Trophoblast cell (in vitro differentiated cells and primary cell): ENCODE measurements at regions not wholly inside any gene's neighbourhood (a gene's known extent, or its start where the extent isn't known, plus 50 kb on each side); places are given as distances from the start of the nearest gene placed in this dataset.

Experiments used
- DNase-seq, 2 donors: peaks; one replicate each; pipeline ENCODE4 v3.0.0-alpha.2; 2016
- H2AFZ ChIP-seq: 2 replicates; pipeline ENCODE4 v1.6.1; 2013; ENCODE audit warnings: low read length, moderate library complexity, mild to moderate bottlenecking; ENCODE audit not compliant: insufficient read depth, poor library complexity
- H2AK5ac ChIP-seq: 2 replicates; pipeline ENCODE4 v1.6.1; 2013; ENCODE audit warnings: mild to moderate bottlenecking, low read length
- H2BK120ac ChIP-seq: 2 replicates; pipeline ENCODE4 v1.6.1; 2013; ENCODE audit warnings: low read length, mild to moderate bottlenecking, moderate library complexity; ENCODE audit not compliant: insufficient read depth, poor library complexity
- H2BK12ac ChIP-seq: 2 replicates; pipeline ENCODE4 v1.6.1; 2013; ENCODE audit warnings: mild to moderate bottlenecking, low read length, moderate library complexity
- H2BK5ac ChIP-seq: 2 replicates; pipeline ENCODE4 v1.6.1; 2013; ENCODE audit warnings: low read length, low read depth, moderate library complexity, mild to moderate bottlenecking; ENCODE audit not compliant: poor library complexity
- H3K14ac ChIP-seq: 2 replicates; pipeline ENCODE4 v1.6.1; 2013; ENCODE audit warnings: mild to moderate bottlenecking, low read length
- H3K18ac ChIP-seq: 2 replicates; pipeline ENCODE4 v1.6.1; 2013; ENCODE audit warnings: mild to moderate bottlenecking, low read length
- H3K23ac ChIP-seq: 2 replicates; pipeline ENCODE4 v1.6.1; 2013; ENCODE audit warnings: low read length
- H3K27ac ChIP-seq: 2 replicates; pipeline ENCODE4 v1.5.1; 2013; ENCODE audit warnings: low read depth, mild to moderate bottlenecking, inconsistent platforms, low read length, moderate library complexity
- H3K27me3 ChIP-seq: 2 replicates; pipeline ENCODE4 v1.6.1; 2013; ENCODE audit warnings: inconsistent platforms, mild to moderate bottlenecking, low read length, moderate library complexity; ENCODE audit not compliant: insufficient read depth
- H3K36me3 ChIP-seq, 2 experiments: 1 replicate in 1 of 2; 2 replicates in 1 of 2; pipeline ENCODE4 v1.6.1; 2013; ENCODE audit warnings: low read length in 2 of 2, mild to moderate bottlenecking in 2 of 2, moderate library complexity in 1 of 2; ENCODE audit not compliant: insufficient read depth in 2 of 2, control insufficient read depth in 1 of 2
- H3K4ac ChIP-seq: 2 replicates; pipeline ENCODE4 v1.6.1; 2013; ENCODE audit warnings: low read depth, mild to moderate bottlenecking, low read length, moderate library complexity
- H3K4me1 ChIP-seq, 2 experiments: 1 replicate in 1 of 2; 2 replicates in 1 of 2; pipeline ENCODE4 v1.6.1; 2013; ENCODE audit warnings: low read length in 2 of 2, mild to moderate bottlenecking in 2 of 2, moderate library complexity in 1 of 2; ENCODE audit not compliant: insufficient read depth in 2 of 2, control insufficient read depth in 1 of 2
- H3K4me2 ChIP-seq: 2 replicates; pipeline ENCODE4 v1.6.1; 2013; ENCODE audit warnings: inconsistent platforms, mild to moderate bottlenecking, low read length, moderate library complexity
- H3K4me3 ChIP-seq: 2 replicates; pipeline ENCODE4 v1.5.1; 2013; ENCODE audit warnings: mild to moderate bottlenecking, low read depth, low read length, inconsistent platforms
- H3K79me1 ChIP-seq: one replicate; pipeline ENCODE4 v1.6.1; 2013; ENCODE audit warnings: low read length
- H3K79me2 ChIP-seq: 2 replicates; pipeline ENCODE4 v1.6.1; 2013; ENCODE audit warnings: low read length, mild to moderate bottlenecking; ENCODE audit not compliant: control insufficient read depth, insufficient read depth, poor library complexity
- H3K9ac ChIP-seq: 2 replicates; pipeline ENCODE4 v1.6.1; 2013; ENCODE audit warnings: mild to moderate bottlenecking, low read length
- H3K9me3 ChIP-seq: 2 replicates; pipeline ENCODE4 v1.6.1; 2013; ENCODE audit warnings: low read depth, mild to moderate bottlenecking, control low read depth, inconsistent platforms, low read length; ENCODE audit not compliant: insufficient read depth
- H4K12ac ChIP-seq: 2 replicates; pipeline ENCODE4 v1.6.1; 2013; ENCODE audit warnings: low read depth, mild to moderate bottlenecking, low read length, moderate library complexity
- H4K8ac ChIP-seq: 2 replicates; pipeline ENCODE4 v1.6.1; 2013; ENCODE audit warnings: low read depth, mild to moderate bottlenecking, low read length, moderate library complexity
- H4K91ac ChIP-seq: one replicate; pipeline ENCODE4 v1.6.1; 2013; ENCODE audit warnings: low read depth, mild to moderate bottlenecking, low read length, moderate library complexity
- WGBS: extraction: QIAGEN DNeasy Blood & Tissue Kit; methylation state at CpG from one replicate; pipeline ENCODE4 v1.1.7; 2013; ENCODE audit warnings: missing lambda C conversion rate; ENCODE audit not compliant: insufficient read length, insufficient coverage; ENCODE audit errors: extremely low coverage; 5-methylcytosine and 5-hydroxymethylcytosine counted together

- no peak overlapping the region for H2AK5ac ChIP-seq
- WGBS, result no CpG with 5 or more reads among the region's 2 CpGs
- H3K27me3 ChIP-seq, result no peaks in the 10 kb centered on the region
Measured at GRCh38 chr11:15519911-15520310, 405.2 kb downstream of the INSC start.

GRCh38 chr11:15523543-15523942, 408.8 kb downstream of the INSC start:
- Histone ChIP-seq H3K4me2 (no peak overlapping the region), H2AFZ (no peak overlapping the region), H2BK120ac (no peak overlapping the region), H3K9me3 (peaks cover 9% of the 10 kb centered on the region), H2AK5ac (no peak overlapping the region), H4K12ac (no peak overlapping the region), H3K4me1 (no peaks in the 10 kb centered on the region), H3K14ac (no peak overlapping the region), H3K4ac (no peak overlapping the region), H3K27ac (no peak overlapping the region), H3K4me3 (no peak overlapping the region), H3K27me3 (no peaks in the 10 kb centered on the region), H3K79me2 (no peaks in the 10 kb centered on the region), H3K9ac (no peak overlapping the region), H3K23ac (no peak overlapping the region), H3K79me1 (no peaks in the 10 kb centered on the region), H3K36me3 (peaks cover 0 to 2% of the 10 kb centered on the region in 2 experiments), H2BK5ac (no peak overlapping the region), H3K18ac (no peak overlapping the region), H4K91ac (no peak overlapping the region), H4K8ac (no peak overlapping the region), H2BK12ac (no peak overlapping the region)
- no CpG with 5 or more reads among the region's 2 CpGs for WGBS
- DNase-seq, result no peak

More at GRCh38 chr11:15519911-15520310, 405.2 kb downstream of the INSC start:
- DNase-seq, result no peak
- Histone ChIP-seq H3K4me3 (no peak overlapping the region), H2BK120ac (no peak overlapping the region), H3K9me3 (no peaks in the 10 kb centered on the region), H3K36me3 (no peaks in the 10 kb centered on the region), H3K18ac (no peak overlapping the region), H3K4ac (no peak overlapping the region), H3K79me2 (no peaks in the 10 kb centered on the region), H4K91ac (no peak overlapping the region), H2BK5ac (no peak overlapping the region), H4K8ac (no peak overlapping the region), H3K79me1 (no peaks in the 10 kb centered on the region), H3K4me1 (no peaks in the 10 kb centered on the region), H2AFZ (no peak overlapping the region), H3K4me2 (no peak overlapping the region), H3K27ac (no peak overlapping the region), H3K9ac (no peak overlapping the region), H4K12ac (no peak overlapping the region), H2BK12ac (no peak overlapping the region), H3K23ac (no peak overlapping the region), H3K14ac (no peak overlapping the region)

- Histone ChIP-seq H2BK5ac (no peak overlapping the region), H2AFZ (no peak overlapping the region)
- no CpG with 5 or more reads among the region's 1 CpG for WGBS
Measured at GRCh38 chr11:15525582-15525981, 410.9 kb downstream of the INSC start.

GRCh38 chr11:15526032-15526431, 411.3 kb downstream of the INSC start:
- H2BK12ac ChIP-seq, result no peak overlapping the region

More at GRCh38 chr11:15525582-15525981, 410.9 kb downstream of the INSC start:
- Histone ChIP-seq H4K91ac (no peak overlapping the region), H3K4me2 (no peak overlapping the region), H2AK5ac (no peak overlapping the region), H3K36me3 (peaks cover 0 to 2% of the 10 kb centered on the region in 2 experiments), H3K18ac (no peak overlapping the region), H3K14ac (no peak overlapping the region), H3K4ac (no peak overlapping the region), H2BK120ac (no peak overlapping the region), H3K4me3 (no peak overlapping the region), H3K79me1 (no peaks in the 10 kb centered on the region), H2BK12ac (no peak overlapping the region), H3K9ac (no peak overlapping the region), H3K27ac (no peak overlapping the region), H3K27me3 (no peaks in the 10 kb centered on the region), H3K4me1 (no peaks in the 10 kb centered on the region), H3K9me3 (peaks cover 9% of the 10 kb centered on the region), H4K12ac (no peak overlapping the region), H3K79me2 (no peaks in the 10 kb centered on the region), H3K23ac (no peak overlapping the region), H4K8ac (no peak overlapping the region)
- DNase-seq, result no peak

More at GRCh38 chr11:15526032-15526431, 411.3 kb downstream of the INSC start:
- no peak overlapping the region for H2AFZ ChIP-seq
- no peak overlapping the region for H3K4me3 ChIP-seq
- no peak overlapping the region for H3K4me2 ChIP-seq
- H3K9ac ChIP-seq, result no peak overlapping the region
- H4K8ac ChIP-seq, result no peak overlapping the region
- H3K23ac ChIP-seq, result no peak overlapping the region
- H3K4me1 ChIP-seq, result no peaks in the 10 kb centered on the region
- H2BK5ac ChIP-seq, result no peak overlapping the region
- no CpG with 5 or more reads among the region's 2 CpGs for WGBS
- no peak overlapping the region for H4K12ac ChIP-seq
- H3K79me2 ChIP-seq, result no peaks in the 10 kb centered on the region
- no peaks in the 10 kb centered on the region for H3K79me1 ChIP-seq
- no peak overlapping the region for H2BK120ac ChIP-seq
- peaks cover 0 to 2% of the 10 kb centered on the region in 2 experiments for H3K36me3 ChIP-seq
- no peak overlapping the region for H3K4ac ChIP-seq
- H3K9me3 ChIP-seq, result peaks cover 9% of the 10 kb centered on the region
- H2AK5ac ChIP-seq, result no peak overlapping the region
- DNase-seq, result no peak
- no peak overlapping the region for H3K18ac ChIP-seq
- no peak overlapping the region for H4K91ac ChIP-seq
- no peak overlapping the region for H3K14ac ChIP-seq
- no peak overlapping the region for H3K27ac ChIP-seq
- no peaks in the 10 kb centered on the region for H3K27me3 ChIP-seq
